PC-9 (cell line): ENCODE measurements at regions not wholly inside any gene's neighbourhood (a gene's known extent, or its start where the extent isn't known, plus 50 kb on each side); places are given as distances from the start of the nearest gene placed in this dataset.

Source experiments
- BruUV-seq: library from RNA; stranded (reverse); fragments of 400-500 nt; replicated peaks from 2 replicates; lab custom pipeline; 2021; lab: Mats Ljungman, UMichigan
- CTCF ChIA-PET: fragments of 300-600 bp; sonication (Branson Sonifier 250); formaldehyde crosslinking; loops from one replicate; lab custom pipeline; 2022; ENCODE audit warnings: antibody characterized with exemption; lab: Charles Lee
- POLR2A ChIA-PET: fragments of 300-600 bp; sonication (Branson Sonifier 250); formaldehyde crosslinking; loops from one replicate; lab custom pipeline; 2022; ENCODE audit warnings: antibody characterized with exemption; ENCODE audit not compliant: unreplicated experiment; lab: Charles Lee
- DNase-seq, 2 experiments: peaks; one replicate each; pipeline versions ENCODE4 v3.0.0 to v3.0.0-alpha.2; 2015 to 2022; ENCODE audit warnings: mixed read lengths in 1 of 2
- H2AFZ ChIP-seq: fragments of 200-600 bp; sonication (generic); 2 replicates; pipeline ENCODE4 v1.8.1; 2017; ENCODE audit warnings: antibody characterized with exemption
- H3F3A ChIP-seq: fragments of 200-600 bp; sonication (generic); 2 replicates; pipeline ENCODE4 v1.8.1; 2017; ENCODE audit warnings: antibody characterized with exemption, mild to moderate bottlenecking, low read depth; ENCODE audit not compliant: insufficient read depth
- H3K27ac ChIP-seq: fragments of 200-600 bp; sonication (generic); 2 replicates; pipeline ENCODE4 v1.6.1; 2016; ENCODE audit warnings: mixed run types
- H3K27me3 ChIP-seq: fragments of 200-600 bp; sonication (generic); 2 replicates; pipeline ENCODE4 v1.6.1; 2016; ENCODE audit warnings: low read depth, mixed run types; ENCODE audit not compliant: insufficient read depth
- H3K36me3 ChIP-seq: fragments of 200-600 bp; sonication (generic); 2 replicates; pipeline ENCODE4 v1.6.1; 2016; ENCODE audit warnings: low read depth, mixed run types
- H3K4me1 ChIP-seq: fragments of 200-600 bp; sonication (generic); replicated peaks from 2 replicates; pipeline ENCODE4 v1.6.1; 2016; ENCODE audit warnings: mixed run types; ENCODE audit not compliant: insufficient read depth
- H3K4me2 ChIP-seq: fragments of 200-600 bp; sonication (generic); 2 replicates; pipeline ENCODE4 v1.6.1; 2017; ENCODE audit warnings: mixed run types
- H3K4me3 ChIP-seq: fragments of 200-600 bp; sonication (generic); 2 replicates; pipeline ENCODE4 v1.6.1; 2016; ENCODE audit warnings: mixed run types
- H3K79me2 ChIP-seq: fragments of 200-600 bp; sonication (generic); 2 replicates; pipeline ENCODE4 v1.6.1; 2017; ENCODE audit warnings: low read depth, mixed run types
- H3K9me2 ChIP-seq: fragments of 200-600 bp; sonication (generic); 2 replicates; pipeline ENCODE4 v1.8.1; 2017; ENCODE audit warnings: mild to moderate bottlenecking; ENCODE audit not compliant: insufficient read depth
- H3K9me3 ChIP-seq: fragments of 200-600 bp; sonication (generic); 2 replicates; pipeline ENCODE4 v1.8.1; 2016; ENCODE audit warnings: low read depth; ENCODE audit not compliant: insufficient read depth
- H4K20me1 ChIP-seq: fragments of 200-600 bp; sonication (generic); 2 replicates; pipeline ENCODE4 v1.8.1; 2017; ENCODE audit not compliant: insufficient read depth
- CTCF ChIP-seq: fragments of 200-600 bp; sonication (generic); conservative IDR thresholded peaks from 2 replicates; pipeline ENCODE4 v1.6.1; 2017; ENCODE audit warnings: mixed run types, antibody characterized with exemption, mild to moderate bottlenecking, moderate library complexity
- EZH2 ChIP-seq: fragments of 200-600 bp; sonication (generic); IDR thresholded peaks from 2 replicates; pipeline ENCODE4 v1.8.0; 2017; ENCODE audit warnings: antibody characterized with exemption, low read depth
- intact Hi-C: fragments of 100-400 bp; cut with micrococcal nuclease; formaldehyde crosslinking; loops from one replicate; pipeline ENCODE4 v1.10.0; 2022; ENCODE audit not compliant: unreplicated experiment

- no peak overlapping the region for H3K4me3 ChIP-seq
- intact Hi-C loops: no loop called here
- no peak for DNase-seq
These were observed 361.9 kb downstream of the MTRR start for GRCh38 chr5:8230868-8231267.

GRCh38 chr5:8233479-8233878 lies 364.5 kb downstream of the MTRR start:
- TF ChIP-seq EZH2 (no peak), CTCF (no peak)
- Histone ChIP-seq H3K27me3 (peaks cover 5% of the 10 kb centered on the region; the same call in 1 of the 2 replicates), H3K36me3 (no peaks in the 10 kb centered on the region), H2AFZ (no peak overlapping the region), H3K4me1 (no peaks in the 10 kb centered on the region), H3K9me3 (no peaks in the 10 kb centered on the region), H4K20me1 (no peaks in the 10 kb centered on the region), H3K9me2 (no peaks in the 10 kb centered on the region), H3K79me2 (no peaks in the 10 kb centered on the region), H3K4me3 (no peak overlapping the region), H3F3A (no peaks in the 10 kb centered on the region), H3K27ac (no peak overlapping the region), H3K4me2 (no peak overlapping the region)
- ChIA-PET POLR2A (no interaction called here), CTCF (no interaction called here)
- intact Hi-C loops: no loop called here
- BruUV-seq: no TSS peak
- DNase-seq: no peak

More at GRCh38 chr5:8230868-8231267, 361.9 kb downstream of the MTRR start:
- H3K4me2 ChIP-seq: no peak overlapping the region
- no peaks in the 10 kb centered on the region for H4K20me1 ChIP-seq
- no peaks in the 10 kb centered on the region for H3K4me1 ChIP-seq
- no peaks in the 10 kb centered on the region for H3K9me3 ChIP-seq
- no peak overlapping the region for H2AFZ ChIP-seq
- ChIA-PET CTCF (no interaction called here), POLR2A (no interaction called here)
- no peaks in the 10 kb centered on the region for H3K36me3 ChIP-seq
- BruUV-seq: no TSS peak
- no peaks in the 10 kb centered on the region for H3K79me2 ChIP-seq
- H3K27me3 ChIP-seq: peaks cover 17% of the 10 kb centered on the region; the same call in 1 of the 2 replicates
- TF ChIP-seq CTCF (no peak), EZH2 (no peak)
- H3F3A ChIP-seq: no peaks in the 10 kb centered on the region
- no peaks in the 10 kb centered on the region for H3K9me2 ChIP-seq
- no peak overlapping the region for H3K27ac ChIP-seq

- ChIA-PET CTCF (no interaction called here), POLR2A (no interaction called here)
- DNase-seq: no peak
- no peak for TF ChIP-seq CTCF
- TF ChIP-seq EZH2: no peak
- no peaks in the 10 kb centered on the region for H3K79me2 ChIP-seq
- H3K4me2 ChIP-seq: no peak overlapping the region
- no peaks in the 10 kb centered on the region for H3K9me3 ChIP-seq
- no peak overlapping the region for H3K4me3 ChIP-seq
- H2AFZ ChIP-seq: no peak overlapping the region
- no peaks in the 10 kb centered on the region for H3K36me3 ChIP-seq
- H3F3A ChIP-seq: no peaks in the 10 kb centered on the region
- H3K27ac ChIP-seq: no peak overlapping the region
- intact Hi-C loops: no loop called here
- no peaks in the 10 kb centered on the region for H4K20me1 ChIP-seq
- H3K9me2 ChIP-seq: no peaks in the 10 kb centered on the region
- no peaks in the 10 kb centered on the region for H3K4me1 ChIP-seq
- no TSS peak for BruUV-seq
- peaks cover 6% of the 10 kb centered on the region; the same call in 1 of the 2 replicates for H3K27me3 ChIP-seq
These were observed 365.3 kb downstream of the MTRR start for GRCh38 chr5:8234179-8234770.
